SK-N-SH treated with all-trans-retinoic acid at 6 μM for 48 hours (cell line): ENCODE measurements at regions not wholly inside any gene's neighbourhood (a gene's known extent, or its start where the extent isn't known, plus 50 kb on each side); places are given as distances from the start of the nearest gene placed in this dataset.

ENCODE experiments used
- ATAC-seq: fragments of 200-7000 bp; cut with Tn5 transposase; 3 replicates; pipeline ENCODE4 v1.9.1; 2020; ENCODE audit warnings: mild to moderate bottlenecking, moderate library complexity
- ARNTL ChIP-seq: fragments of 450-650 bp; formaldehyde crosslinking; IDR thresholded peaks from 2 replicates; pipeline ENCODE4 v1.5.0; 2020; ENCODE audit warnings: low read depth, mild to moderate bottlenecking, moderate library complexity, borderline replicate concordance
- BACH2 ChIP-seq: fragments of 250-450 bp; sonication (Bioruptor Pico); IDR thresholded peaks from 2 replicates; pipeline ENCODE4 v1.9.0; 2021; ENCODE audit warnings: mild to moderate bottlenecking, borderline replicate concordance
- CSDC2 ChIP-seq: fragments of 250-450 bp; sonication (Bioruptor Pico); IDR thresholded peaks from 2 replicates; pipeline ENCODE4 v1.5.0; 2020; ENCODE audit warnings: mild to moderate bottlenecking, moderate library complexity
- ESRRG ChIP-seq: fragments of 250-450 bp; sonication (Bioruptor Pico); IDR thresholded peaks from 2 replicates; pipeline ENCODE4 v1.6.1; 2021; ENCODE audit warnings: mild to moderate bottlenecking
- GLIS3 ChIP-seq: fragments of 250-450 bp; sonication (Bioruptor Pico); IDR thresholded peaks from 2 replicates; pipeline ENCODE4 v1.5.0; 2020; ENCODE audit warnings: mild to moderate bottlenecking, moderate library complexity
- OSR1 ChIP-seq: fragments of 250-450 bp; sonication (Bioruptor Pico); IDR thresholded peaks from 2 replicates; pipeline ENCODE4 v1.8.0; 2022; ENCODE audit warnings: moderate library complexity, mild to moderate bottlenecking, inconsistent platforms
- PPARA ChIP-seq: fragments of 250-450 bp; sonication (Bioruptor Pico); IDR thresholded peaks from 2 replicates; pipeline ENCODE4 v1.5.0; 2020; ENCODE audit warnings: mild to moderate bottlenecking, borderline replicate concordance
- RARB ChIP-seq: fragments of 250-450 bp; sonication (Bioruptor Pico); IDR thresholded peaks from 2 replicates; pipeline ENCODE4 v1.8.0; 2021; ENCODE audit warnings: mild to moderate bottlenecking, moderate library complexity
- SNAI2 ChIP-seq: fragments of 250-450 bp; sonication (Bioruptor Pico); IDR thresholded peaks from 2 replicates; pipeline ENCODE4 v1.5.0; 2020; ENCODE audit warnings: mild to moderate bottlenecking, moderate library complexity
- TOX ChIP-seq: fragments of 250-450 bp; sonication (Bioruptor Pico); IDR thresholded peaks from 2 replicates; pipeline ENCODE4 v1.8.0; 2021; ENCODE audit warnings: mild to moderate bottlenecking, moderate library complexity, borderline replicate concordance
- ZC3H10 ChIP-seq: fragments of 250-450 bp; sonication (Bioruptor Pico); IDR thresholded peaks from 2 replicates; pipeline ENCODE4 v1.5.1; 2021; ENCODE audit warnings: mild to moderate bottlenecking, moderate library complexity
- ZFP3 ChIP-seq: fragments of 250-450 bp; sonication (Bioruptor Pico); IDR thresholded peaks from 2 replicates; pipeline ENCODE4 v1.5.0; 2020; ENCODE audit warnings: mild to moderate bottlenecking, moderate library complexity
- ZFP30 ChIP-seq: fragments of 450-650 bp; formaldehyde crosslinking; IDR thresholded peaks from 2 replicates; pipeline ENCODE4 v1.5.0; 2022; ENCODE audit warnings: mild to moderate bottlenecking, moderate library complexity
- ZNF70 ChIP-seq: fragments of 450-650 bp; formaldehyde crosslinking; IDR thresholded peaks from 2 replicates; pipeline ENCODE4 v1.5.0; 2020; ENCODE audit warnings: mild to moderate bottlenecking, moderate library complexity
- ZNF8 ChIP-seq: fragments of 450-650 bp; formaldehyde crosslinking; IDR thresholded peaks from 2 replicates; pipeline ENCODE4 v1.5.0; 2020; ENCODE audit warnings: mild to moderate bottlenecking, moderate library complexity
- TF ChIP-seq, protein P1 (sequence below): fragments of 250-450 bp; sonication (Bioruptor Pico); IDR thresholded peaks from 2 replicates; pipeline ENCODE4 v1.5.0; 2020; ENCODE audit warnings: mild to moderate bottlenecking, moderate library complexity
- TF ChIP-seq, protein P2 (sequence below): fragments of 250-450 bp; sonication (Bioruptor Pico); IDR thresholded peaks from 2 replicates; pipeline ENCODE4 v1.5.1; 2021; ENCODE audit warnings: mild to moderate bottlenecking, moderate library complexity
- TF ChIP-seq, protein P3 (sequence below): fragments of 250-450 bp; sonication (Bioruptor Pico); IDR thresholded peaks from 2 replicates; pipeline ENCODE4 v1.8.0; 2021; ENCODE audit warnings: low read depth, mild to moderate bottlenecking, moderate library complexity, borderline replicate concordance
- TF ChIP-seq, protein P4 (sequence below): fragments of 250-450 bp; sonication (Bioruptor Pico); IDR thresholded peaks from 2 replicates; pipeline ENCODE4 v1.5.1; 2020; ENCODE audit warnings: low read depth, mild to moderate bottlenecking, moderate library complexity
- TF ChIP-seq, protein P5 (sequence below): fragments of 250-450 bp; sonication (Bioruptor Pico); IDR thresholded peaks from 2 replicates; pipeline ENCODE4 v1.8.0; 2020; ENCODE audit warnings: mild to moderate bottlenecking, moderate library complexity, borderline replicate concordance

DNA sequence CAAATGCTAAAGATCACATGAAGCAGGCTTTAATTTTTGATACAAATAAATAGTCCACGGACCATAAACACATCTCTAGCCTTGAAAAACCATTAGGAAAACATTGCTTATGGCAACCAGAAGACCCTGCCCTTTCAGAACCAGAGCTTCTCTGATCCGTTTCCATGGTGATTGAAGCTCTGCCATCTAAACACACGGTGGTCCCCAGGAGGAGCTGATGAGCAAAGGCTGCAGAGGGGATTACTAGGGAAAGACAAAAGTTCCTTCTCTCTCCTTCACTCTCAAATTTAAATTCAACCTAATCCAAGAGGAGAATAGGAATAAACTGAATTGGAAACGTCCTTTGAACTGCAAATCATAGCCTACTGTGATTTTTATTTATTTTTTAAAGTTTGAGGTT lies 122.0 kb upstream of the ATP10A start:
- TF ChIP-seq, protein P1, sequence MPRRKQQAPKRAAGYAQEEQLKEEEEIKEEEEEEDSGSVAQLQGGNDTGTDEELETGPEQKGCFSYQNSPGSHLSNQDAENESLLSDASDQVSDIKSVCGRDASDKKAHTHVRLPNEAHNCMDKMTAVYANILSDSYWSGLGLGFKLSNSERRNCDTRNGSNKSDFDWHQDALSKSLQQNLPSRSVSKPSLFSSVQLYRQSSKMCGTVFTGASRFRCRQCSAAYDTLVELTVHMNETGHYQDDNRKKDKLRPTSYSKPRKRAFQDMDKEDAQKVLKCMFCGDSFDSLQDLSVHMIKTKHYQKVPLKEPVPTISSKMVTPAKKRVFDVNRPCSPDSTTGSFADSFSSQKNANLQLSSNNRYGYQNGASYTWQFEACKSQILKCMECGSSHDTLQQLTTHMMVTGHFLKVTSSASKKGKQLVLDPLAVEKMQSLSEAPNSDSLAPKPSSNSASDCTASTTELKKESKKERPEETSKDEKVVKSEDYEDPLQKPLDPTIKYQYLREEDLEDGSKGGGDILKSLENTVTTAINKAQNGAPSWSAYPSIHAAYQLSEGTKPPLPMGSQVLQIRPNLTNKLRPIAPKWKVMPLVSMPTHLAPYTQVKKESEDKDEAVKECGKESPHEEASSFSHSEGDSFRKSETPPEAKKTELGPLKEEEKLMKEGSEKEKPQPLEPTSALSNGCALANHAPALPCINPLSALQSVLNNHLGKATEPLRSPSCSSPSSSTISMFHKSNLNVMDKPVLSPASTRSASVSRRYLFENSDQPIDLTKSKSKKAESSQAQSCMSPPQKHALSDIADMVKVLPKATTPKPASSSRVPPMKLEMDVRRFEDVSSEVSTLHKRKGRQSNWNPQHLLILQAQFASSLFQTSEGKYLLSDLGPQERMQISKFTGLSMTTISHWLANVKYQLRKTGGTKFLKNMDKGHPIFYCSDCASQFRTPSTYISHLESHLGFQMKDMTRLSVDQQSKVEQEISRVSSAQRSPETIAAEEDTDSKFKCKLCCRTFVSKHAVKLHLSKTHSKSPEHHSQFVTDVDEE = no peak
- TF ChIP-seq ZC3H10 (no peak), BACH2 (no peak)
- TF ChIP-seq, all 23 proteins: peak for 0
- ATAC-seq = no peak

DNA sequence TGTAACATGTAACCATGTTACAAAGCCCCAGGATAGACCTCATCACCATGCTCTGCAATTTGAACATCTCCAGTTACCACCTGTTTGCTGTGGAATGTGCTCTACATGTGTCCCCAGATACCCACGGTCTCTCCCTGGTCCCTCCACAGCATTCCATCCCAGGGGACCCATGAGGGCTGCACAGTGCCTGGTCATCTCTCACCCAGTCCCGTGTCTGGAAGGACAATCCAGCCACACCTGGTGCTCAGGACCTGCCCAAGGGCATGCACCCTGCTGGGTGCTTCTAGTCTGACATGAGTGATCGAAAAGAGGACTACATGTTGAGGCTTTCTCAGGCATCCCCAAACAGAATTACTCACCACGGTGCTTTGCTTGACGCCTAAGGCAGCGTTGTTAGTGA lies 119.6 kb upstream of the ATP10A start:
- no peak for TF ChIP-seq ZNF8 (CRISPR knock-in tag)
- no peak for TF ChIP-seq SNAI2 (CRISPR knock-in tag)
- TF ChIP-seq, protein P2, sequence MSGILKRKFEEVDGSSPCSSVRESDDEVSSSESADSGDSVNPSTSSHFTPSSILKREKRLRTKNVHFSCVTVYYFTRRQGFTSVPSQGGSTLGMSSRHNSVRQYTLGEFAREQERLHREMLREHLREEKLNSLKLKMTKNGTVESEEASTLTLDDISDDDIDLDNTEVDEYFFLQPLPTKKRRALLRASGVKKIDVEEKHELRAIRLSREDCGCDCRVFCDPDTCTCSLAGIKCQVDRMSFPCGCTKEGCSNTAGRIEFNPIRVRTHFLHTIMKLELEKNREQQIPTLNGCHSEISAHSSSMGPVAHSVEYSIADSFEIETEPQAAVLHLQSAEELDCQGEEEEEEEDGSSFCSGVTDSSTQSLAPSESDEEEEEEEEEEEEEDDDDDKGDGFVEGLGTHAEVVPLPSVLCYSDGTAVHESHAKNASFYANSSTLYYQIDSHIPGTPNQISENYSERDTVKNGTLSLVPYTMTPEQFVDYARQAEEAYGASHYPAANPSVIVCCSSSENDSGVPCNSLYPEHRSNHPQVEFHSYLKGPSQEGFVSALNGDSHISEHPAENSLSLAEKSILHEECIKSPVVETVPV (CRISPR knock-in tag) = no peak
- no peak for TF ChIP-seq ZC3H10
- no peak for TF ChIP-seq GLIS3
- TF ChIP-seq TOX (CRISPR knock-in tag) = no peak
- no peak for TF ChIP-seq PPARA
- no peak for TF ChIP-seq ZNF70
- TF ChIP-seq RARB (CRISPR knock-in tag) = no peak
- TF ChIP-seq, protein P3, sequence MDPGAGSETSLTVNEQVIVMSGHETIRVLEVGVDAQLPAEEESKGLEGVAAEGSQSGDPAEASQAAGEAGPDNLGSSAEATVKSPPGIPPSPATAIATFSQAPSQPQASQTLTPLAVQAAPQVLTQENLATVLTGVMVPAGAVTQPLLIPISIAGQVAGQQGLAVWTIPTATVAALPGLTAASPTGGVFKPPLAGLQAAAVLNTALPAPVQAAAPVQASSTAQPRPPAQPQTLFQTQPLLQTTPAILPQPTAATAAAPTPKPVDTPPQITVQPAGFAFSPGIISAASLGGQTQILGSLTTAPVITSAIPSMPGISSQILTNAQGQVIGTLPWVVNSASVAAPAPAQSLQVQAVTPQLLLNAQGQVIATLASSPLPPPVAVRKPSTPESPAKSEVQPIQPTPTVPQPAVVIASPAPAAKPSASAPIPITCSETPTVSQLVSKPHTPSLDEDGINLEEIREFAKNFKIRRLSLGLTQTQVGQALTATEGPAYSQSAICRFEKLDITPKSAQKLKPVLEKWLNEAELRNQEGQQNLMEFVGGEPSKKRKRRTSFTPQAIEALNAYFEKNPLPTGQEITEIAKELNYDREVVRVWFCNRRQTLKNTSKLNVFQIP (CRISPR knock-in tag) = no peak
- TF ChIP-seq, protein P4, sequence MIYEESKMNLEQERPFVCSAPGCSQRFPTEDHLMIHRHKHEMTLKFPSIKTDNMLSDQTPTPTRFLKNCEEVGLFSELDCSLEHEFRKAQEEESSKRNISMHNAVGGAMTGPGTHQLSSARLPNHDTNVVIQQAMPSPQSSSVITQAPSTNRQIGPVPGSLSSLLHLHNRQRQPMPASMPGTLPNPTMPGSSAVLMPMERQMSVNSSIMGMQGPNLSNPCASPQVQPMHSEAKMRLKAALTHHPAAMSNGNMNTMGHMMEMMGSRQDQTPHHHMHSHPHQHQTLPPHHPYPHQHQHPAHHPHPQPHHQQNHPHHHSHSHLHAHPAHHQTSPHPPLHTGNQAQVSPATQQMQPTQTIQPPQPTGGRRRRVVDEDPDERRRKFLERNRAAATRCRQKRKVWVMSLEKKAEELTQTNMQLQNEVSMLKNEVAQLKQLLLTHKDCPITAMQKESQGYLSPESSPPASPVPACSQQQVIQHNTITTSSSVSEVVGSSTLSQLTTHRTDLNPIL (CRISPR knock-in tag) = no peak
- no peak for TF ChIP-seq OSR1
- TF ChIP-seq, protein P1 = no peak
- no peak for TF ChIP-seq ESRRG
- TF ChIP-seq, protein P5, sequence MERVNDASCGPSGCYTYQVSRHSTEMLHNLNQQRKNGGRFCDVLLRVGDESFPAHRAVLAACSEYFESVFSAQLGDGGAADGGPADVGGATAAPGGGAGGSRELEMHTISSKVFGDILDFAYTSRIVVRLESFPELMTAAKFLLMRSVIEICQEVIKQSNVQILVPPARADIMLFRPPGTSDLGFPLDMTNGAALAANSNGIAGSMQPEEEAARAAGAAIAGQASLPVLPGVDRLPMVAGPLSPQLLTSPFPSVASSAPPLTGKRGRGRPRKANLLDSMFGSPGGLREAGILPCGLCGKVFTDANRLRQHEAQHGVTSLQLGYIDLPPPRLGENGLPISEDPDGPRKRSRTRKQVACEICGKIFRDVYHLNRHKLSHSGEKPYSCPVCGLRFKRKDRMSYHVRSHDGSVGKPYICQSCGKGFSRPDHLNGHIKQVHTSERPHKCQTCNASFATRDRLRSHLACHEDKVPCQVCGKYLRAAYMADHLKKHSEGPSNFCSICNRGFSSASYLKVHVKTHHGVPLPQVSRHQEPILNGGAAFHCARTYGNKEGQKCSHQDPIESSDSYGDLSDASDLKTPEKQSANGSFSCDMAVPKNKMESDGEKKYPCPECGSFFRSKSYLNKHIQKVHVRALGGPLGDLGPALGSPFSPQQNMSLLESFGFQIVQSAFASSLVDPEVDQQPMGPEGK (CRISPR knock-in tag) = no peak
- no peak for TF ChIP-seq ARNTL (CRISPR knock-in tag)
- ATAC-seq = no peak

DNA sequence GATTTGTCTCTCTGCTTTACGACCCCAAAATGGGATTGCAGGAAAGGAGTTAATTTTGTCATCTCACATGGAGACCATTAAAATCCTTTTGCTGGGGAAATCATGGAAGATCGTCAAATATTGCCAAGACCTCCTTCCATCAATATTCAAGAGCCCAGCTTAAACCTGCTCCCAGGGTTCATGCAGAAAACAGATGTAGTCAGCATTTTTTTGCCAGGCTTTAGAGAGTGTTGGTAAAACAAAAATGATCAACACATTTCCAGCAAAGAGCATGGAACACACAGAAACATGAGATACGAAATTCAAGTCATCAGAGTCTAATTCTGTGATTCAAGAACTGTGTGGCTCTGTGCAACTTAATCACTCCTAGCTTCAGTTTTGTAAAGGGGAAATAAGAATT lies 118.0 kb upstream of the ATP10A start:
- no peak for ATAC-seq
- TF ChIP-seq ZFP3 (CRISPR knock-in tag) (no peak), ARNTL (CRISPR knock-in tag) (no peak), ZFP30 (CRISPR knock-in tag) (no peak), CSDC2 (no peak), BACH2 (no peak), GLIS3 (no peak), ZC3H10 (no peak)
- TF ChIP-seq, protein P3 (CRISPR knock-in tag) = no peak
- TF ChIP-seq, protein P5 (CRISPR knock-in tag) = no peak
